Epithelial cell of esophagus (primary cell): ENCODE measurements at regions not wholly inside any gene's neighbourhood (a gene's known extent, or its start where the extent isn't known, plus 50 kb on each side); places are given as distances from the start of the nearest gene placed in this dataset.
A peak's percentile ranks its signal among the peaks of the same experiment; 100 is the strongest.

Experiments used
- DNase-seq: peaks from one replicate; pipeline ENCODE4 v3.0.0; 2010; ENCODE audit warnings: low read depth
- H3K4me3 ChIP-seq: 2 replicates; pipeline ENCODE4 v1.5.1; 2011; ENCODE audit warnings: mild to moderate bottlenecking, low read length, control low read depth
- CTCF ChIP-seq: IDR thresholded peaks from 2 replicates; pipeline ENCODE4 v1.5.1; 2011; ENCODE audit warnings: low read depth, mild to moderate bottlenecking, low read length, control low read depth, inconsistent platforms; ENCODE audit not compliant: insufficient read depth; ENCODE audit errors: missing control alignments

GRCh38 chr11:33624083-33624482 lies 76.5 kb downstream of the C11orf91 start:
- no peak overlapping the region for H3K4me3 ChIP-seq
- TF ChIP-seq CTCF: no peak
- no peak for DNase-seq

GRCh38 chr11:33622806-33623205 lies 77.8 kb downstream of the C11orf91 start:
- DNase-seq: no peak
- no peak for TF ChIP-seq CTCF

DNA sequence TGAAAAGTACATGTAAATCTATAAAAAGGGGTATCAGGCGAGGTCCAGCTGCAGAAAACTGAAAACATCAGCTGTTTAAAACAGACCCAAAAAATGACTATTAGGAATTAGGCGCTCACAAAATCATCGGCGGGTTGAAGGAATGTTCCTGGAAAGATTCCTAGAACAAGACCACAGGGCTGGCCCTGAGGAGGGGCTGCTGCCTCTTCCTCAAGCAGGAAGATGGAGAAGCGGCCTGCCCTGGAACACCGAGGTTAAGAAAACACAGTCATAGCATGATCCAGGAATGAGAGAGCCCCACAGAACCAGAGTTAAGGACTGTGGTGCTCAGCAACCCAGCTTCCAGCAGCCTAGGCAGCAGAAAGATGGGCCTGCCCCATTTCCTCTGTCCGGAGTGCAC lies 78.4 kb downstream of the C11orf91 start:
- no peak for TF ChIP-seq CTCF
- H3K4me3 ChIP-seq: no peak overlapping the region
- DNase-seq: no peak

More at GRCh38 chr11:33622806-33623205, 77.8 kb downstream of the C11orf91 start:
- no peak overlapping the region for H3K4me3 ChIP-seq

GRCh38 chr11:33620423-33621171 lies 80.0 kb downstream of the C11orf91 start:
- TF ChIP-seq CTCF: no peak
- peak; percentile 72 for DNase-seq

DNA sequence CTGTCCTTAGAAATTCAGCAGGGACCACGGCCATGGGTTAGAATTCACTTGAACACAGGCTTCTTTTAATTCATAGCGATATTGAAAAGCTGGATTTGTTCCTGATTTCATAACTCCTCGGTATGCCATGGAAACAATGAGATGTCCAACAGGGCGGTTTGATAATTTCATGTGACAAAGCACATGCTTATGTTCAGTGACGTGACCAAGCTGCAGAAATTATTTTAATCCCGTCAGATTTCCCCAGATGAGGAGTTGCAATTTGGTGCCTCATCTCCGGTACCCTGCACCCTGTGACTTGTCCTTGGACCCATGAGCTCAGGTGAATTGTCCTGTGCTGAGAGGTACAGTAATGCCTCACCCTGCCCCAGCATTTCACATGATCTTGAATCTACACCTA lies 81.7 kb downstream of the C11orf91 start:
- H3K4me3 ChIP-seq: no peak overlapping the region
- TF ChIP-seq CTCF: no peak

More at GRCh38 chr11:33620423-33621171, 80.0 kb downstream of the C11orf91 start:
- H3K4me3 ChIP-seq: no peak overlapping the region

DNA sequence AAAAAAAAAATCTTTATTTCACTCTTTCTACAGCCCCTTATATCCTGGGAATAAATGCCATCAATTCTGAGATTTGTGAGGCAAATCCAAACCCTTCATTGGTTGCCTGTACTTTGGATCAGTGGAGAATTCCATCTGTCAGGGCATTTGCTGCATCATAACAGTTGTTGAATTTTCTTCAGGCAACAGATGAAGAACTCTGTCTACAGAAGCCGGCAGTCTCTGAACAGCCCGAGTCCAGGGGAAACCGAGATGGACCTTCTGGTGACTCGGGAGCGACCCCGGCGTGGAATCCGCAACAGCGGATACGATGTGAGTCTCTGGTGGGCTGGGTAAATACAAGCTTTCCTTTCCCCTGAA lies 82.3 kb downstream of the C11orf91 start:
- no peak overlapping the region for H3K4me3 ChIP-seq
- no peak for TF ChIP-seq CTCF
- DNase-seq: no peak

More for the DNA sequence above, 81.7 kb downstream of the C11orf91 start:
- DNase-seq: no peak
